ENCODE measurements at regions not wholly inside any gene's neighbourhood (a gene's known extent, or its start where the extent isn't known, plus 50 kb on each side); places are given as distances from the start of the nearest gene placed in this dataset. TPM values are rescaled to one million over a fixed set of nuclear protein-coding genes. Genes with fewer than 3 reads are reported as not detected.

DNA sequence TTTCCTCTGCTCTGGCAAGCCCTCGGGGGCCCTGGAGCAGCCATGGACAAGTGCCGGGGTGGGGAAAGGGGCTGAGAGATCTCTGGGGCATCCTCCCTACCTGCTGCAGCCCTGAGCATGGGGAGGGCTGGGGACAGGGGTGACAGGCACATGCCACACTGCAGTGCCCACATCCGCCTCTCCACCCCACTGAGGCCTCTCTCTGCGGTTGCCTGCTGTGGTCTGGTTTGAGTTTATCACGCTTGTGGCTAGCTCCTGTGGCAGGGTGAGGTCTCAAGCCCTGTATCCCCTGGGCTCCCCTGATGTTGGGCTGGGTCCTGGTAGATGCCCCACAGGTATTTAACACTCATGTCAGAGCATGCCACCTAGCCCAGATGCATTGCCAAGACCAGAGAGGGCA, 52.9 kb upstream of the MLN start:
- TF ChIP-seq CTCF (IDR thresholded peaks at IDR 0.05): no peak
- intact Hi-C loops (cut with DNase I): no loop called here
- peaks cover 20% of the 10 kb centered on the region for H3K4me1 ChIP-seq
- no peaks in the 10 kb centered on the region for H3K9me3 ChIP-seq
- H3K27me3 ChIP-seq: peaks cover 6% of the 10 kb centered on the region
- no peaks in the 10 kb centered on the region for H3K36me3 ChIP-seq
- no peak overlapping the region for H3K4me3 ChIP-seq
- no peak overlapping the region for H3K27ac ChIP-seq
- DNase-seq (no peak), ATAC-seq (peak; percentile 33)

- no peak for TF ChIP-seq CTCF (IDR thresholded peaks at IDR 0.05)
Observed at GRCh38 chr6:33856031-33856590, 52.3 kb upstream of the MLN start.

GRCh38 chr6:33854572-33855030, 50.8 kb upstream of the MLN start:
- Histone ChIP-seq H3K4me1 (peaks cover 9% of the 10 kb centered on the region), H3K27ac (no peak overlapping the region), H3K36me3 (no peaks in the 10 kb centered on the region), H3K4me3 (no peak overlapping the region), H3K9me3 (no peaks in the 10 kb centered on the region), H3K27me3 (peaks cover 6% of the 10 kb centered on the region)
- no peak for TF ChIP-seq CTCF (IDR thresholded peaks at IDR 0.05)
- intact Hi-C loops (cut with DNase I): no loop called here
- ATAC-seq: no peak
- DNase-seq: no peak

More at GRCh38 chr6:33856031-33856590, 52.3 kb upstream of the MLN start:
- H3K9me3 ChIP-seq: no peaks in the 10 kb centered on the region
- H3K4me3 ChIP-seq: no peak overlapping the region
- intact Hi-C loops (cut with DNase I): no loop called here
- no peak overlapping the region for H3K27ac ChIP-seq
- peaks cover 6% of the 10 kb centered on the region for H3K27me3 ChIP-seq
- DNase-seq: no peak
- H3K4me1 ChIP-seq: peaks cover 18% of the 10 kb centered on the region
- ATAC-seq: no peak
- H3K36me3 ChIP-seq: no peaks in the 10 kb centered on the region

DNA sequence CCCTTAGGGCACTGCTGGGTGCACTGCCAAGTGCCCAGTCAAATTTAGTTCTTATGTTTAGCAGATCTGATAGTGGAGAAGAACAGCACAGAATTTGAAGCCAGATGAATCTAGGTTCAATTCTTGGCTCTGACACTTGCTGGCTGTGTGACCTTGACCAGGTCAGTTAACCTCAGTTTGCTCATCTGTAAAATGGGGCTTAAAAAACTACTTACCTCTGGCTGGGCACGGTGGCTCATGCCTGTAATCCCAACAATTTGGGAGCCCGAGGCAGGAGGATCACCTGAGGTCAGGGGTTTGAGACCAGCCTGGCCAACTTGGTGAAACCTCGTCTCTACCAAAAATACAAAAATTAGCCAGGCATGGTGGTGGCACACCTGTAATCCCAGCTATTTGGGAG, 49.9 kb upstream of the MLN start:
- Histone ChIP-seq H3K4me3 (no peak overlapping the region), H3K27ac (no peak overlapping the region), H3K27me3 (peaks cover 6% of the 10 kb centered on the region)

More for the DNA sequence above, 49.9 kb upstream of the MLN start:
- Histone ChIP-seq H3K4me1 (peaks cover 9% of the 10 kb centered on the region), H3K36me3 (no peaks in the 10 kb centered on the region), H3K9me3 (no peaks in the 10 kb centered on the region)
- DNase-seq (no peak), ATAC-seq (no peak)
- intact Hi-C loops (cut with DNase I): no loop called here
- TF ChIP-seq CTCF (IDR thresholded peaks at IDR 0.05): no peak

Small RNA genes lying in the stretch of these regions (microRNA-seq; reads per million reads assigned to microRNA genes)
- gene MIR7159 (ENCODE audit: borderline microRNAs expressed): not detected
